ENCODE measurements at regions not wholly inside any gene's neighbourhood (a gene's known extent, or its start where the extent isn't known, plus 50 kb on each side); places are given as distances from the start of the nearest gene placed in this dataset.

GRCh38 chr18:6520901-6521300 is 106.2 kb upstream of the L3MBTL4 start:
- H3K14ac ChIP-seq (ENCODE audit: low read length in 2 of 2) = no peak overlapping the region

GRCh38 chr18:6521803-6522418 is 107.2 kb upstream of the L3MBTL4 start:
- Histone ChIP-seq H3K18ac (ENCODE audit: low read depth in 1 of 2, low read length in 2 of 2) (no peak overlapping the region), H3K79me1 (replicated peaks; ENCODE audit: low read length, poor library complexity, severe bottlenecking) (no peaks in the 10 kb centered on the region), H3K9ac (ENCODE audit: low read length) (no peak overlapping the region), H2BK12ac (ENCODE audit: low read length in 2 of 2) (no peak overlapping the region), H3K4ac (ENCODE audit: low read depth in 1 of 2, low read length in 2 of 2) (no peak overlapping the region), H3K4me3 (ENCODE audit: insufficient read depth in 1 of 2, low read depth in 1 of 2, low read length in 2 of 2) (no peak overlapping the region), H4K91ac (ENCODE audit: low read length) (no peak overlapping the region), H2BK15ac (ENCODE audit: low read depth, poor library complexity, severe bottlenecking) (no peak overlapping the region), H3K23ac (ENCODE audit: low read length in 2 of 2) (no peak overlapping the region), H2BK120ac (ENCODE audit: low read depth, low read length) (no peak overlapping the region), H2BK5ac (ENCODE audit: low read depth, low read length, poor library complexity, severe bottlenecking) (no peak overlapping the region), H3K4me1 (ENCODE audit: control insufficient read depth, insufficient read depth, low read depth, low read length) (no peaks in the 10 kb centered on the region), H2AFZ (ENCODE audit: low read depth, low read length) (no peak overlapping the region), H3K27ac (ENCODE audit: low read length, poor library complexity, severe bottlenecking) (no peak overlapping the region), H3K36me3 (ENCODE audit: control insufficient read depth in 1 of 2, insufficient read depth in 2 of 2, low read depth in 1 of 2, low read length in 2 of 2) (no peaks in the 10 kb centered on the region), H2AK5ac (ENCODE audit: low read length, severe bottlenecking) (no peak overlapping the region), H3K9me3 (ENCODE audit: control insufficient read depth, low read length) (no peaks in the 10 kb centered on the region), H3K27me3 (ENCODE audit: control insufficient read depth in 1 of 2, insufficient read depth in 1 of 2, low read length in 2 of 2) (no peaks in the 10 kb centered on the region), H4K8ac (ENCODE audit: low read length) (no peak overlapping the region), H3K14ac (ENCODE audit: low read length in 2 of 2) (no peak overlapping the region), H3K4me2 (ENCODE audit: low read length, poor library complexity, severe bottlenecking) (no peak overlapping the region)
- no CpG with 5 or more reads among the region's 1 CpG for WGBS
- DNase-seq = peak; percentile 38

More at GRCh38 chr18:6520901-6521300, 106.2 kb upstream of the L3MBTL4 start:
- H3K23ac ChIP-seq (ENCODE audit: low read length in 2 of 2) = no peak overlapping the region
- no peak overlapping the region for H3K4ac ChIP-seq (ENCODE audit: low read depth in 1 of 2, low read length in 2 of 2)
- peaks cover 2% of the 10 kb centered on the region for H3K9me3 ChIP-seq (ENCODE audit: control insufficient read depth, low read length)
- no peaks in the 10 kb centered on the region for H3K79me1 ChIP-seq (replicated peaks; ENCODE audit: low read length, poor library complexity, severe bottlenecking)
- no peak overlapping the region for H4K8ac ChIP-seq (ENCODE audit: low read length)
- no peak overlapping the region for H3K4me3 ChIP-seq (ENCODE audit: insufficient read depth in 1 of 2, low read depth in 1 of 2, low read length in 2 of 2)
- H2BK120ac ChIP-seq (ENCODE audit: low read depth, low read length) = no peak overlapping the region
- H2BK12ac ChIP-seq (ENCODE audit: low read length in 2 of 2) = no peak overlapping the region
- no peak overlapping the region for H2BK5ac ChIP-seq (ENCODE audit: low read depth, low read length, poor library complexity, severe bottlenecking)
- no peak overlapping the region for H3K4me2 ChIP-seq (ENCODE audit: low read length, poor library complexity, severe bottlenecking)
- no peak overlapping the region for H4K91ac ChIP-seq (ENCODE audit: low read length)
- H3K9ac ChIP-seq (ENCODE audit: low read length) = no peak overlapping the region
- no peak for DNase-seq
- H3K18ac ChIP-seq (ENCODE audit: low read depth in 1 of 2, low read length in 2 of 2) = no peak overlapping the region
- no peak overlapping the region for H2BK15ac ChIP-seq (ENCODE audit: low read depth, poor library complexity, severe bottlenecking)
- H3K36me3 ChIP-seq (ENCODE audit: control insufficient read depth in 1 of 2, insufficient read depth in 2 of 2, low read depth in 1 of 2, low read length in 2 of 2) = no peaks in the 10 kb centered on the region
- H3K4me1 ChIP-seq (ENCODE audit: control insufficient read depth, insufficient read depth, low read depth, low read length) = no peaks in the 10 kb centered on the region
- H2AK5ac ChIP-seq (ENCODE audit: low read length, severe bottlenecking) = no peak overlapping the region
- no peak overlapping the region for H3K27ac ChIP-seq (ENCODE audit: low read length, poor library complexity, severe bottlenecking)
- H2AFZ ChIP-seq (ENCODE audit: low read depth, low read length) = no peak overlapping the region
- H3K27me3 ChIP-seq (ENCODE audit: control insufficient read depth in 1 of 2, insufficient read depth in 1 of 2, low read length in 2 of 2) = no peaks in the 10 kb centered on the region

- Histone ChIP-seq H2BK15ac (ENCODE audit: low read depth, poor library complexity, severe bottlenecking) (no peak overlapping the region), H3K79me1 (replicated peaks; ENCODE audit: low read length, poor library complexity, severe bottlenecking) (no peaks in the 10 kb centered on the region), H3K4me2 (ENCODE audit: low read length, poor library complexity, severe bottlenecking) (no peak overlapping the region), H2AFZ (ENCODE audit: low read depth, low read length) (no peak overlapping the region), H3K27ac (ENCODE audit: low read length, poor library complexity, severe bottlenecking) (no peak overlapping the region), H3K14ac (ENCODE audit: low read length in 2 of 2) (no peak overlapping the region), H3K18ac (ENCODE audit: low read depth in 1 of 2, low read length in 2 of 2) (no peak overlapping the region), H3K27me3 (ENCODE audit: control insufficient read depth in 1 of 2, insufficient read depth in 1 of 2, low read length in 2 of 2) (no peaks in the 10 kb centered on the region), H3K4ac (ENCODE audit: low read depth in 1 of 2, low read length in 2 of 2) (no peak overlapping the region), H3K4me1 (ENCODE audit: control insufficient read depth, insufficient read depth, low read depth, low read length) (no peaks in the 10 kb centered on the region), H3K36me3 (ENCODE audit: control insufficient read depth in 1 of 2, insufficient read depth in 2 of 2, low read depth in 1 of 2, low read length in 2 of 2) (no peaks in the 10 kb centered on the region), H2AK5ac (ENCODE audit: low read length, severe bottlenecking) (no peak overlapping the region), H2BK5ac (ENCODE audit: low read depth, low read length, poor library complexity, severe bottlenecking) (no peak overlapping the region), H2BK12ac (ENCODE audit: low read length in 2 of 2) (no peak overlapping the region), H3K23ac (ENCODE audit: low read length in 2 of 2) (no peak overlapping the region), H3K9me3 (ENCODE audit: control insufficient read depth, low read length) (no peaks in the 10 kb centered on the region), H4K8ac (ENCODE audit: low read length) (no peak overlapping the region), H3K4me3 (ENCODE audit: insufficient read depth in 1 of 2, low read depth in 1 of 2, low read length in 2 of 2) (no peak overlapping the region), H4K91ac (ENCODE audit: low read length) (no peak overlapping the region), H3K9ac (ENCODE audit: low read length) (no peak overlapping the region), H2BK120ac (ENCODE audit: low read depth, low read length) (no peak overlapping the region)
- DNase-seq = no peak
- 82% methylated on average over 1 of the region's 2 CpGs for WGBS
These were observed 110.9 kb upstream of the L3MBTL4 start for GRCh38 chr18:6525604-6526003.

GRCh38 chr18:6537475-6537874 is 122.8 kb upstream of the L3MBTL4 start:
- H3K23ac ChIP-seq (ENCODE audit: low read length in 2 of 2) = no peak overlapping the region
- H3K4me3 ChIP-seq (ENCODE audit: insufficient read depth in 1 of 2, low read depth in 1 of 2, low read length in 2 of 2) = peak overlapping the region in 1 of 2 experiments; percentile 48
- H3K14ac ChIP-seq (ENCODE audit: low read length in 2 of 2) = no peak overlapping the region
- H2BK120ac ChIP-seq (ENCODE audit: low read depth, low read length) = no peak overlapping the region
- no peak overlapping the region for H2AFZ ChIP-seq (ENCODE audit: low read depth, low read length)
- no peak overlapping the region for H2AK5ac ChIP-seq (ENCODE audit: low read length, severe bottlenecking)
- H3K27ac ChIP-seq (ENCODE audit: low read length, poor library complexity, severe bottlenecking) = no peak overlapping the region
- H4K91ac ChIP-seq (ENCODE audit: low read length) = no peak overlapping the region
- DNase-seq = peak; percentile 26
- H3K9me3 ChIP-seq (ENCODE audit: control insufficient read depth, low read length) = no peaks in the 10 kb centered on the region
- peaks cover 0 to 2% of the 10 kb centered on the region in 2 experiments for H3K27me3 ChIP-seq (ENCODE audit: control insufficient read depth in 1 of 2, insufficient read depth in 1 of 2, low read length in 2 of 2)
- peak overlapping the region; percentile 24 for H3K9ac ChIP-seq (ENCODE audit: low read length)
- H2BK5ac ChIP-seq (ENCODE audit: low read depth, low read length, poor library complexity, severe bottlenecking) = no peak overlapping the region
- no peaks in the 10 kb centered on the region for H3K4me1 ChIP-seq (ENCODE audit: control insufficient read depth, insufficient read depth, low read depth, low read length)
- no peak overlapping the region for H3K4ac ChIP-seq (ENCODE audit: low read depth in 1 of 2, low read length in 2 of 2)
- no peak overlapping the region for H2BK15ac ChIP-seq (ENCODE audit: low read depth, poor library complexity, severe bottlenecking)
- no peak overlapping the region for H2BK12ac ChIP-seq (ENCODE audit: low read length in 2 of 2)
- H3K18ac ChIP-seq (ENCODE audit: low read depth in 1 of 2, low read length in 2 of 2) = no peak overlapping the region
- H3K79me1 ChIP-seq (replicated peaks; ENCODE audit: low read length, poor library complexity, severe bottlenecking) = no peaks in the 10 kb centered on the region
- H3K36me3 ChIP-seq (ENCODE audit: control insufficient read depth in 1 of 2, insufficient read depth in 2 of 2, low read depth in 1 of 2, low read length in 2 of 2) = no peaks in the 10 kb centered on the region
- WGBS = no CpG with 5 or more reads among the region's 1 CpG
- no peak overlapping the region for H4K8ac ChIP-seq (ENCODE audit: low read length)
- no peak overlapping the region for H3K4me2 ChIP-seq (ENCODE audit: low read length, poor library complexity, severe bottlenecking)

Data from mesenchymal stem cell (in vitro differentiated cells and primary cell).